HG02763 (cell line): ENCODE measurements at regions not wholly inside any gene's neighbourhood (a gene's known extent, or its start where the extent isn't known, plus 50 kb on each side); places are given as distances from the start of the nearest gene placed in this dataset.
A peak's percentile ranks its signal among the peaks of the same experiment; 100 is the strongest.
"Not testable (repeated sequence)": the region's sequence is repeated elsewhere in the genome, so short reads cannot be mapped to it uniquely, and the experiment has no call there.

Source experiments
- ATAC-seq: cut with Tn5 transposase; IDR thresholded peaks from one replicate; pipeline ENCODE4 v1.9.1; 2021; ENCODE audit warnings: mild to moderate bottlenecking, moderate library complexity; ENCODE audit not compliant: unreplicated experiment

DNA sequence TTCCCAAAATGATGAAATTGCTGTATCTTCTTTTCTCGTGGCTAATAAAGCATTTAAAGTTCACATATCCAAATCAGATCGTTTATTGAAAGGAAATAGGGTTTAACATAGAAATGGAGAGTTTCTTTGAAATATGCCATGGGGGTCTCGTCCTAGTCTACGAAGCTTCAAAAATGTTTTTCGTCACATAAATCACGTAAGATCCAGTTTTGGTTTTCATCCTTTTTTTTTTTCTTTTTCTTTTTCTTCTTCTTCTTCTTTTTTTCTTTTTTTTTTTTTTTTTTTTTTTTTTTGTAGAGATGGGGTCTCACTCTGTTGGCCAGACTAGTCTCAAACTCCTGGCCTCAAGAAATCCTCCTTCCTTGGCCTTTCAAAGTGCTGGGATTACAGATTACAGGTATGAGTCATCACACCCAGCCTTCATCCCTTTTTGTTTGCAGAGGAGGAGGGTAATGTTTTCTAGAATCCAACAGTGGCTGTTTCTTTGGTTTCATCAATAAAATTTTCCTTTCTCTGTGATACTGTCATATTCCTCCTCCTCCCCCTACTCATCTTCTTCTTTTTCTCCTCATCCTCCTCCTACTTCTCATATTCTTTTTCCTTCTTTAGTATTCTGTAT lies 94.7 kb upstream of the LOC128125822 start:
- no peak for ATAC-seq

DNA sequence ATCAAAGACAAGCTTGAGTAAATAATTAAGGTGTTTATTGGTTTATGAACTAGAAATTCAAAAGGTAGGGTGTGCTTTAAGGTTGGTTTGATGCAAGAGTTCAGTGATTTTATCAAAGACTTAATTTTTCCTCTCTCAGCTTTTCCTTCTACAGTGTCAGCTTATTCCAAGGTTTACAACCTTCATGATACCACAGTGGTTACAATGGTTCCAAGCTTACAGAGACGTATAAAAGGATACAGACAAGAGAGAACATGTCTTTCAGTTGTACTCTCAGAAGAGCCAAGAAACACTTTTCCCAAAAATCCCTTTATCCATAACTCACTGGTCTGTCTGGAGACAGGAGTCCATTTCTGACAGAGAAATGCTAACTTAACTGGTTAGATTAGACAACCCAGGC lies 93.5 kb upstream of the LOC128125822 start:
- ATAC-seq, result no peak

DNA sequence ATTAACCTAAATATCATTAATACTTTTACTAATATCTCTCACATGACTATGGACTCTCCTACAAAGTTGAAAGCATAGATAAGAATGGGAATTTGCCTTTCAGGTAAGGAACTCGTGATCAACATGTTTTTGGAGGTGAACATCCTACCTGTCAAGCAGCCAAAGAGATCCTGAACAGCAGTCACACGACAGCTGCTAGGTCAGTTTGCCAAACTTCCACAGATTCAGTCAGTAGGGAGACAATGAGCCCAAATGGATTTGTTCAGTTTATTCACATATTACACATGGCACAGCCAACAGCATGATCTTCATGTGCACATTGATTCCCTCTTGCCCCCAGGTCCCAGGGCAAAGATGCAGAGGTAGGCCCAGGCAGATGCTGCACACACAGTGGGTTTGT lies 86.1 kb upstream of the LOC128125822 start:
- no peak for ATAC-seq

DNA sequence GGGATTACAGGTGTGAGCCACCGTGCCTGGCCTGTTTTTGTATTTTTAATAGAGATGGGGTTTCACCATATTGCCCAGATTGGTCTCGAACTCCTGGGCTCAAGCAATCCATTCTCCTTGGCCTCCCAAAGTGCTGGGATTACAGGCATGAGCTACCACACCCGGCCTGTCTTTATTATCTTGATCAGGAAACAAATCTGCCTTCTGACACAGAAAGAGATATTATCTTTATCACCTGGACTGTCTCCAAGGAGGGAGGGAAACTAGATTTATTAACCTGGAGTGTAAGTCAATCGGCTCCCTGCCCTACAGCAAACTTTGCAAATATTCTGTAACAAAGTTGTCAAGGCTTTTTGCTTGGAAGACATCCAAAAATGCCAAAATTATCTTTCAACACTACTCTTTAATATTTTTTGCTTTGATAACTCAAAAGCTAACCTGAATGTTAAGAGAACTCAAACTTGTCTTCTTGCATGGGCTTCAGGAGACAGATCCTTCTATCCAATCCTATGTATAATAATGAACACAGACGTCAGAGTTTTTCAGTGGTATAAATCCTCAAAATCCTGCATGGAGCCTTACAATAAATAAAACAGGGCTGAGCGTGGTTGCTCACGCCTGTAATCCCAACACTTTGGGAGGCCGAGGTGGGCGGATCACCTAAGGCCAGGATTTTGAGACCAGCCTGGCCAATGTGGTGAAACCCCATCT lies 85.0 kb upstream of the LOC128125822 start:
- ATAC-seq, result no peak

DNA sequence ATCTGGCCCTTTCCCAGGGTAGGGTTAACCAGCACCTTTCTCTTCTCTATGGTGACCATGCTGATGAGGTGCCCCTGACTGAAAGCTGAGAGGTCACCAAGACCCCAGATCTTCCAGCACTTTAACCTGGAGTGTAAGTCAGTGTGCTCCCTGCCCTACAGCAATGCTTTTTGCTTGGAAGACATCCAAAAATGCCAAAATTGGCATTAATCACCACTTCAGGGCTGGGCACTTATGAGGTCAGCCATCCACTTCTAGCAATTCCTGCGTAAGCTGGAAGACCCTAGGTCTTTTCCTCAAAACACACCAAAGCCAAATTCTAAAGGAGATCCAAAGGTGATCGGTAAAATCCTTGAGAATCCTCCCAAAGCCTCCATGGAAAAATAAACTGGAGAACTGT lies 81.2 kb upstream of the LOC128125822 start:
- ATAC-seq, result no peak

DNA sequence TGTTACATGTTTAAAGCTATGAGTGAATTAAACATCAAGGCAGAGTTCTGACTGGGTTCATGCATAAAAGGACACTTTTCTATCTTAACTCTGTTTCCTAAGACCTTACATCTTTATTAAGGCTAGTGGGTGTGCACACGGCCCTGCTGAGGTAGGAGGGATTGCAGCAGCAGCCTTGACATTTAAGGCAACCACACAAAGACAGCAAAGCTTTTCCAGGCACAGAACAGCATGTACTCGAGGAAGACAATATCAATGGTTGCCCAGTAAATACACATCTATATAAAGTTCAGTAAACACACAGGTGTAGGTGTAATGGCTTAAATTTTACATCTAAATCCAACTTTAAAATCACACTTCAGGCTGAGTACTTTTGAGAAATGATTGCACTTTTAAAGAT lies 79.8 kb upstream of the LOC128125822 start:
- ATAC-seq, result no peak

DNA sequence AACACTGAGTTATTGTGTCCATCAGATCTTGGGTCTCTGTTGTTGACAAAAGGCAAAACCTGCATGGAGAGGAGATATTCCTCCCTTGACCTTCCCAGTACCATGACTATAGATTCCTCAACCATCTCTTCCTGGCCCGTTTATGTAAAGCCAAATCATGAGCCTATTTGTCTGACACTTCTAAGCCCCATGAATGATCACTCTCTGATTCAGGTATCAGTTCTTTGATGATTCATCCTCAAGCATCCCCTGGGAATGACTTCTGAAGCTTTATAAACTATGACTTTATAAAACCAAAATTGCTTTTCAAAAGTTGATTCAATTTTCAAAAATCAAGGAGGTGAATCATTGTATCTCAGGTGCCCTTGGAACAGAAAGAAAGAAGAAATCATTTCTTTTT lies 78.7 kb upstream of the LOC128125822 start:
- ATAC-seq, result no peak

DNA sequence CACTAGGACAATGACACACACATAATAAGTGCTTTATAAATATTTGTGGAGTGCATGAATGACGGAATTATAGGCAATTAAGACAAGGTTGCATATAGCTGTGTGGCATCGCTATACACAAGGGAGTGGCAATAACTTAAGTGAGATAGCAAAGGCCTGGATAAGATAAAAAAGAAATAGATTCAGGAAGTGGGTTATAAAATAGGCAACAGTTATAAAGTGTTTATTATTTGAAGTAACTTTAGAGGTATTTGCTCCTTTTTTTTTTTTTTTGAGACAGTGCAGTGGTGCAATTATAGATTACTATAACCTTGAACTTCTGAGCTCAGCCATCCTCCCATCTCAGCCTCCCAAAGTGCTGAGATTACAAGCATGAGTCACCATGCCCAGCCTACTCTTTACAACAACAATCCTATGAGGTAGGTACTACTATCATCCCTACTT lies 75.9 kb upstream of the LOC128125822 start:
- ATAC-seq, result no peak

DNA sequence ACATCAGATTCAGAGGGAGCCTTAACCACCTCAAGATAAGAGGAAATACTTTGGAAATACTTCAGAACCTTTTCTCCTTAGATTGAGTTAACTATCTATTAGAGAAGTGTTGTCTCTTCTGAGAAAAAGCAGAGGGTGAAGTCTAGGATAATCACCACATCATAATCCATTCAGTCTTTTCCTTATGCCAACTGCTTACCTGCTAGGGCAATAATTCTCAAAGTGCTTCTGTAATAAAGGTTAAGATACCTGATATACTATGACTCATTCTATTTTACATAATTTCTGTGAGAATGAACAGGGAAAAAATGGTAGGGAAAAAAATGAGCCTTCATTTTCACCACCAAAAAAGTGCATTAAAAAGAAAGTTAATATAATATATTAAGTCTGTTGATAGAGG lies 70.1 kb upstream of the LOC128125822 start:
- ATAC-seq, result no peak

DNA sequence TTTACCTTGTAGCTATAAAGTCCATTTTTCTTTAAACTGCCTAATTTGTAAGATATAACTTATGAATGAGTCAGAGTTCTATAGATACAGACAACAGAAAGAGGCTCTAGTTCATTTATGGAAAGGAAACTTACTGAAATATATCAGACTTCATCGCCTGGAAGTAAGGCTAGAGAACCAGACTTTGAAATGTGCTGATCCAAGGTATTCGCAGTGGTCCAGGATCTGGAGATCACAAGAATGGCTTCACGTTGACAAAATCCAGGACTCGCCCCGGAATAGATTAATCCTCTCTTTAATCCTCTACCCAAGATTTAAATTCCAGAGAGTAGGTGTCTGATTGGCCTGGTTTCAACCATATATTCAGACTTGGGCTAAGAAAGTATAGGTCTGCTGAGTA lies 69.1 kb upstream of the LOC128125822 start:
- no peak for ATAC-seq

DNA sequence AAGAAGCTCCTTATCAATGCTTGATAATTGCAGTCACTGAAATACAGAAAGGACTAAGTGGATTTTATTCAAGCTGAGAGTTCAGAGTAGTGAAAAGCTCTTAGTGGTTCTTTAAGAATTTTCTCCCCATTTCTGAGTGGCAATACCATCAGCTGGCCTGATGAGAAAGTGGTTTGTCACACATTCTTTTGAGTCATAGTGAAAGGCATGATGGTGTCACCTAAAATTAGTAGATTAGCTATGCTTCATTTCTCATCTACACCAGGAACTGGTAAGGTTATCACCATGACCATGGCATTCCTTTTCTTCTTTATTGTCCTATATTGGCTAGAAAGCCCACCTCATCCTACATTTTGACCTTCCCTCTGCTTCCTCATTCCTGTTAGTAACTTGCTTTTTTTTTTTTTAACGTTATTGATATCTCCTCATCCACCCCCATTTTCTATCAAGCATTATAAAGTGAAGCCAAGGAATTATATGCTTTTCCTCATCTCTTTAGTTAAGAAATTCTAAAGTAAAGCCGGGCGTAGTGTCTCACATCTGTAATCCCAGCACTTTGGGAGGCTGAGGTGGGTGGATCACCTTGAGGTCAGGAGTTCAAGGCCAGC lies 67.4 kb upstream of the LOC128125822 start:
- ATAC-seq, result peak; percentile 98

DNA sequence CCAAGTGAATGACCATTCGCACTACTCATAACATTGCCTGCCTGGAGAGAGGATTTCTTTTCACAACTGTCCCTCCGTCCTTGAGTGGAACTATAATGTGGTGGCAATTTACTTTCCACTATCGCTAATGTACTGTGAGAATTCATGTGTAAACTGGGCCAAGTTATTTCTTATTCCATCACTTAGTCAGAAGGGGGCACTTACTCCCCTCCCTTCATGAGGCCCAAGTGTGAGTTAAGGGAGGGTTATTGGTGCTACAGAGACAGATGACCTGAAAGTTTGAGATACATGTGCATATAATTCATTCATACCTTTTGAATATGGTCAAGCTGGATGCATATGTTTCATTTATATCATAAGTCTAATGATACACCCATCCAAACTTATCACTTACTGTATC lies 65.2 kb upstream of the LOC128125822 start:
- ATAC-seq, result no peak

DNA sequence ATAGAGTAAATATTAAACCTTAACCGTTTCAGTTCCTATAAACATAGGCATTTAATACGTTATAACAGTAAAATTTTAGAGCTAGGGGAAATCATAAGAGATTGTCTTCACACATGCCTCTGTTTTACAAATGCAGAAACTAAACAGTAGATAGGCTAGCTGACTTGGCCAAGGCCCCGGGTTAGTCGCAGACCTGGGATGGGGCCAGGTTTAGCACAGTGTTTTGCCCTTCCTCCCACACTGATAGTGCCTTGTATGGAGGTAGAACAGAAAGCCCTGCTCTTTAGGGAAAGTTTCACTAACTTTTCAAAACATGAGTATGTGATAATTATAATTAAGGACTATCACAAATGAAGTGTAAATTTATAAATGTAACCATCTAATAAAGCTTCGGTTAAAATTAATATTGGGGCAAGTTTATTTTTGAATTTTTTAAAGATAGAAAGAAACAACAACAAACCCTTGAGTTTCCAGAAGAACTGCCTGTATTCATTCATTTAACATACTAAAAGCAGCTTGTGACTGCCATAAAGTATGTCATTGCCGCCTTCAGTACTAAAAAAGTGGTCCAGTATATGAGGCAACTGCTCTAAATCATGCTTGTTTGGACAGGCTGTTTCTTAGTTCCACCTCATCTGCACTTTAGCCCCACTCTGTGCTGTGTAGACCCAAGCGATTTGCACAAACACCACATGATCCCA lies 62.5 kb upstream of the LOC128125822 start:
- no peak for ATAC-seq

DNA sequence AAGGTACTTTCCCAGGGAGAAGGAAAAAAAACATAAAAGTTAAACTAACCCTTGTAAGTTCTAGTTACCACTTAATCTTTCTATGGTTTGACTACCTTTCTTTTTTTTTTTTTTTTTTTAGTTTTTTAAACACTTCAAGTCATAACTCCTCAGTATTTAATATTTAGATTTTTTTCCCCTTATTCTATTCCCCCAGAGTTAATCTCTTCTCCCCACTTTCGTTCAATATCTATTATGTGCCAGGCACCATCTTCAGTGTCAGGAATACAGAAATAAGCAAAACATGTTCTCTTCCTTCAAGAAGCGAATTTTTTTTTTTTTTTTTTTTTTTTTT lies 62.0 kb upstream of the LOC128125822 start:
- no peak for ATAC-seq

DNA sequence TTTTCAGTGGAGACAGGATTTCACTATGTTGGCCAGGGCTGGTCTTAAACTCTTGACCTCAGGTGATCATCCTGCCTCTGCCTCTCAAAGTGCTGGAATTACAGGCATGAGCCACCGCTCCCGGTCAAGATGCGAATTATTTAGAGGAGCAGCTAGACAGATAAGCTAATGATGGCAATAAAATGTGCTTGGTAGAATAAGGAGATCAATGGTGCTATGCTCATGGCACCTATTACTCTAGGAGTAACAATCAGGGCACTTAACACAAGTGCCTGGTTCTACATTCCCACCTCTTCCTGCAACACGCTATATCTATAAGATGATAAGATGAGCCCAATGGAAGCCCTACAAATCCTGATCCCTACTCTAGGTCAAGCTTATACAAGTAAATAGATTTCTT lies 61.4 kb upstream of the LOC128125822 start:
- ATAC-seq, result no peak

DNA sequence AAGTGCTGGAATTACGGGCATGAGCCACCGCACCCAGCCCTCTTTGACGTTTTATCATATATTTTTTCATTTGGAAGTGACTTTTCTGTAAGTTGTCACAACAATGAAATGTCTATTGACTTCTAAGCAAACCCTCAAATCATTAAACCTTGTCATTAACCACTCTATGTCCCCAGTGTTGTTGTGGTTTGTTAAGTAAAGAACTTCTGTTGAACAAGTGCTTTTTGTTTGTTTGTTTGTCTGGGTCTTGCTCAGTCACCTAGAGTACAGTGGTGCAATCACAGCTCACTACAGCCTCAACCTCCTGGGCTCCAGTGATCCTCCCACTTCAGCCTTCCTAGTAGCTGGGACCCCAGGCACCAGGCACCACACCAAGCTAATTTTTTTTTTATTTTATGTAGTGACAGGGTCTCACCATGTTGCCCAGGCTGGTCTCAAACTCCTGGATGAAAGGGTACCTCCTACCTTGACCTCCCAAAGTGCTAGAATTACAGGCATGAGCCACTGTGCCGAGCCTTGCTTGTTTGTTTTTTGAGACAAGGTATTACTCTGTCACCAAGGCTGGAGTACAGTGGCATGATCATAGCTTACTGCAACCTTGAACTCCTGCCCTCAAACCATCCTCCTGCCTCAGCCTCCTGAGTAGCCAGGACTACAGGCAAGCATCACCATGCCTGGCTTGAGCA lies 57.6 kb upstream of the LOC128125822 start:
- ATAC-seq, result no peak

DNA sequence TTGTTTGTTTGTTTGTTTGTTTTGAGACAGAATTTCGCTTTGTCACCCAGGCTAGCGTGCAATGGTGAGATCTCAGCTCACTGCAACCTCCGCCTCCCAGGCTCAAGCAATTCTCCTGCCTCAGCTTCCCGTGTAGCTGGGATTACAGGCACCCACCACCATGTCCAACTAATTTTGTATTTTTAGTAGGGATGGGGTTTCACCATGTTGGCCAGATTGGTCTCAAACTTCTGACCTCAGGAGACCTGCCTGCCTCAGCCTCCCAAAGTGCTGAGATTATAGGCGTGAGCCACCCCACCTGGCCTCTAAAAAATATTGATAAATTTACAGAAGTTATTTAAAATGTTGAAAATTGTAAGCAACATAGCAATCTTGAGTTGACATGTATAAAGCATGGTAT lies 57.1 kb upstream of the LOC128125822 start:
- ATAC-seq, result not testable (repeated sequence)

DNA sequence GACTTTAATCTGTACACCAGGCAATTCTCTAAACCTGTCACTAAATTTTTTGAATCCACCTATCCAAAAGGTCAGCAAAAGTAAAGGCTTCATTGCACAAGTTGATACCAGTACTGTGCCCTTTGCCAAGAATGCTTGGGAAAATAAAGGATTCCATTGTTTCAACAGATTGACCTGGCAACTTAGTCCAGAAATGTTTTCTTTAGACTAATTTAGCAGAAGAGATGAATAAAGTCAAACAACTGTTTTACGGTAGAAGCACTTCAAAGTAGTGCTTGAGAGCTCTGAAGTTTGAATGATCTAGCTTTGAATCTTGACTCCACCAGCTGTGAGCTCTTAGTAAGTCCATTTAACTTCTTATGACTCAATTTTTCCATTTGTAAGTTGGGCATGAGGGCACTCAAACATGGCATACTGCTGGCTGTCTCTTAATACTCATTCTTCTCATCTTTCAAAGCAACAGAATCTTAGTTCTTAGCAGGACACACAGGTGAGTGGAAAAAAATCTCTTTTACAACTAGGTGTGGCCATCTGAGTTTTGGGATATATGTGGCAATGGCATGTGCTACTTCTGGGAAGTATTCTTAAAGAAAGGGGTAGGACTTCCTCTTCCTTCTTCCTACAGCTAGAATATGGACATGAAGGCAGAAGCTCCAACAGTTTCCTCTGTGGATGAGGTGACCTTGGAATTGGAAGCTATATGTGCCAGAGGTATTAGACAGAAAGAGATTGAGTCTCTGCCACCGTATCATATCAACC lies 55.9 kb upstream of the LOC128125822 start:
- no peak for ATAC-seq

DNA sequence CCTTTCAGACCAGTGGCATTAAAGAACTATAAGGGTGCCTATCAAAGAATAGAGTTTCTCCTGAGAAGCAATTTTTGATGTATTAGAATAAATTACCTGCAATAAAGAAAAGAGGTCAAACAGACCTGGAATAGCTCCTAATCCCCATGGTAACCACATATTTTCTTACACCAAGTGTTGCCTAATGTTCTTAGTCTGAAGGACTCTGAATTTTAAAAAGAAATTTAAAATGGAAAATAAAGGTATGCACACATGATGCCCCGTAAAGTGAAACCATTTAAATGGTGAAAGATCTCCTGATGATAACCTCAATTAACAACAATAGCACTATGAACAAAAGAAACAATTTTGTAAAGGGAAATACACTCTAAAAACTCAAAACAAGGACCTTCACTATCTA lies 55.1 kb upstream of the LOC128125822 start:
- no peak for ATAC-seq

DNA sequence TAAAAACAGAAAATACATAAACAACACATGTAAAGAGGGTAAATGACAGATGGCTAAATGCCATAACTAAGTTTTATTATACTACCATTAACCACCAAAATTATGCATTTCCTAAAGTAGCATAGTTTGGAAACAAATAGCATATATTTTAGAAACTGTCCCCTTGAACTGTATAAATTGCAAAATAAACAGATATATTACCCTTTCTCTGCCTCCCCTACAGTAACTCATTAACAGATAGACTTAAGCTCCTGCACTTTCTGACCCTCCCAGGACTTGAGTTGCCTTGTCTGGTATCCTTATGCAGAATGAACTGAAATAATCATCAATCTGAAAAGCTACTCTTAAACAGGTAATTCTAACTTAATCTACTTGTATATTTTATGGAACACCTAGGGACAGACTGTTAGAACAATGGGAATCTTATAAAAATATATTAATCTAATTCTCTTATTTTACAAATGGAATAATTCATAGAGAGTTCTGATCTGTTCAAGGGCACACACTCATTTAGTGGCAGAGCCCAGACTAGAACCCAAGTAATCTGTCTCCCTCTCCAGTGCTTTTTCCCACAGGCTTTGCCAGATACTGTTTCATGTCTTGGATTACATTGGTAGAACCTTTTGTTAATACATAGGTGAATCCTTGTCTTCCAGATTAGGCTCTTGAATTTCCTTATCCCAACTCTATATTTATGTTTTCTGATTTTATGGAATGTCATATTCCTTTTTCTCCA lies 50.6 kb upstream of the LOC128125822 start:
- no peak for ATAC-seq
